HEK293T (cell line): ENCODE measurements at regions not wholly inside any gene's neighbourhood (a gene's known extent, or its start where the extent isn't known, plus 50 kb on each side); places are given as distances from the start of the nearest gene placed in this dataset.

Experiments
- ARNT ChIP-seq: fragments of 450-650 bp; IDR thresholded peaks from 2 replicates; pipeline ENCODE4 v1.6.1; 2017; ENCODE audit warnings: mild to moderate bottlenecking
- BHLHE40 ChIP-seq: fragments of 450-650 bp; IDR thresholded peaks from 2 replicates; pipeline ENCODE4 v1.6.1; 2016; ENCODE audit warnings: mild to moderate bottlenecking, moderate library complexity, borderline replicate concordance
- ELF4 ChIP-seq: fragments of 450-650 bp; IDR thresholded peaks from 2 replicates; pipeline ENCODE4 v1.6.1; 2017; ENCODE audit warnings: antibody characterized with exemption
- FOXK2 ChIP-seq: fragments of 450-650 bp; IDR thresholded peaks from 2 replicates; pipeline ENCODE4 v1.6.1; 2016; ENCODE audit warnings: mild to moderate bottlenecking
- NFRKB ChIP-seq: fragments of 450-650 bp; IDR thresholded peaks from 2 replicates; pipeline ENCODE4 v1.6.1; 2016; ENCODE audit warnings: mild to moderate bottlenecking, moderate library complexity
- SP1 ChIP-seq: fragments of 450-650 bp; IDR thresholded peaks from 2 replicates; pipeline ENCODE4 v1.6.1; 2017
- SUZ12 ChIP-seq: fragments of 450-650 bp; IDR thresholded peaks from 2 replicates; pipeline ENCODE4 v1.6.1; 2016; ENCODE audit warnings: mild to moderate bottlenecking
- ZNF384 ChIP-seq: fragments of 450-650 bp; IDR thresholded peaks from 2 replicates; pipeline ENCODE4 v1.6.1; 2016

DNA sequence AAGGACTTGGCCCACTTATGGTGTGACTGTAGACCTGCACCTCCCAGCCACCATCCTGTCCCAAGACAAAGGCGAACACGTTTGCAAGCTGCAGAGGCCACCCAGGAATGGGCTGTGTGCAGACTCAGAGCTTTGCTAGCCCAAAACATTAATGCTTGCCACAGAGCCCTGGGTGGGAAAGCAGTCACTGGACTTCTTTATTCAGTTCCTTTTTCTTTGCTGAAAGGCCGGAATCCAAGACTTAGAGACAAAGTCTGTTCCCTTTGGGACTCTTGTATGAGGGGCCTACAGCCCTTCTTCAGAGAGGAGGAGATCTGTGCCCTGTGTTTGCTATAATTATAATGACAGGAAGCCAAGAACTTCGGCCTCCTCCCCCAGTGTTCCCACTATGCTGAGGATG is 167.8 kb downstream of the DLEU7 start:
- TF ChIP-seq BHLHE40 (no peak), SUZ12 (no peak), FOXK2 (no peak), ARNT (no peak), SP1 (no peak), NFRKB (no peak), ELF4 (no peak), ZNF384 (no peak)
